HG02870 (cell line): ENCODE measurements at regions not wholly inside any gene's neighbourhood (a gene's known extent, or its start where the extent isn't known, plus 50 kb on each side); places are given as distances from the start of the nearest gene placed in this dataset.

ENCODE experiments used
- ATAC-seq: cut with Tn5 transposase; IDR thresholded peaks from one replicate; pipeline ENCODE4 v1.9.1; 2021; ENCODE audit warnings: mild to moderate bottlenecking, moderate library complexity; ENCODE audit not compliant: unreplicated experiment

DNA sequence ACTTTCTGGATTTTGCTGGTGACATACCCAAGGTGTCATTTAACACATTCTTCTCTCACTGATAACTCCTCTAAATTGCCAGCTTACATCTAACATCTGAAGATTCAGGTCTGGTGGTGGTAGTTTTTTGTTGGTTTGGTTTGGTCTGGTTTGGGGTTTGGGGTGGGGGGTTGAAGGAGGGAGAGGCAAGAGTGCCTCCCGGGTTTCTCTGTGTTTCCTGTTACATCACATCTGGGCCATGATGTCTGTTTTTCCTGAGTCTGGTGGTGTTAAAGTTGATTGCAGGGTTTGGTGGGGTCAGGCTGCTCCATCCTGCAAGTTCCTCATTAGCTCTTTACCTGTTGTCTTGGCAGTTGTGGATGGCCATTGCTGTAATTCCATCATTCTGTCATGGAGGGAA, 155.8 kb upstream of the UBL3 start:
- ATAC-seq, result no peak

DNA sequence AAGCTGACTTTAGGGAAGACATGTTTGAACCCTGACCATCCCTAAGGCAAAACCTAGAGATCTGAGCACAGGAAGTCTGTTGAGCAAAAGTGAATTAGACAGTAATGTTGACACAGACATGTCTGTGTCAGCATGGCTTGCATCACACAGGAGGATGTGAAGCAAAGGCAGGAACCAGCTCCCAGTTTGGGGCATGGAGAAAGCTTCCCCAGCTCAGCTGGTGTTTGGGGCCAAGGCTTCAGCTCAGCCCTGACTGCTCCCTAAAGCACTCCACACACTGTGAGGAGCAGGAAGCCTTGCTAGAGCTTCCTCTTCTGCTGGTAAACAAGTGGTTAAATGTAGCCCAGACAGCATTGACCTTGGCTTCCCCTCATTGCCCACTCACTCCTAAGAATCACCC, 153.8 kb upstream of the UBL3 start:
- no peak for ATAC-seq

DNA sequence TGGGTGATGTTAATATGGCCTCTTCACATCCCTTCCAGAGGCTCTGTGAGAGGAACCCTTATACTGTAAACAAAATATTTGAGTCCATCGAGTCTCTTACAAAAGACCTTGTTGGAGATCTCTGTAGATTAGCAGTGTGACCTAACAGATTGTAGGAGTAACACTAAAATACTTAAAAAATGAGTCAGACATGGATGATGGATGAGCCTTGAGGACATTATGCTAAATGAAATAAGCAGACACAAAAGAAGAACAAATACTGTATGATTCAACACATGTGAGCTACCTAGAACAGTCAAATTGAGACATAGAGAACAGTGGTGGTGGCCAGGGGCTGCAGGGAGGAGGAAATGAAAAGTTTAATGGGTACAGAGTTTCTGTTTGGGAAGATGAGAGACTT, 152.2 kb upstream of the UBL3 start:
- ATAC-seq, result no peak

DNA sequence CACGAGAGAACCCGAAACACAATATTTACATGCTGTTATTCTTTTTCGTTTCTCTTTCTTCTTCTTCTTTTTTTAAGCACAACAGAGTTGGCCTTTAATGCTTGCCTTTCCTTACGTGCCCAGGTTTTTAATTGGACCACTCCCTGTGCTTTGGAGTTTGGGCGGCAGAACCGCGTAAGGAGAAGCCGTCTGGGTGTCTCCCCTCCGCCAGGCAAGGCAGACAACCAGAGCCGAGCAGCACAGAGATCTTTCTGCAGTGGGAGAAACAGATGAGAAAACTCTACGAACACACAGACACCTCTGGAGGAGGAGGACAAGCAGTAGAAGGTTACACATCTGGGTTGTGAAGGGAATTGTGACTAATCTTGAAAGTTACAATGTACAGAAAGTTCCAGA, 150.0 kb upstream of the UBL3 start:
- no peak for ATAC-seq

DNA sequence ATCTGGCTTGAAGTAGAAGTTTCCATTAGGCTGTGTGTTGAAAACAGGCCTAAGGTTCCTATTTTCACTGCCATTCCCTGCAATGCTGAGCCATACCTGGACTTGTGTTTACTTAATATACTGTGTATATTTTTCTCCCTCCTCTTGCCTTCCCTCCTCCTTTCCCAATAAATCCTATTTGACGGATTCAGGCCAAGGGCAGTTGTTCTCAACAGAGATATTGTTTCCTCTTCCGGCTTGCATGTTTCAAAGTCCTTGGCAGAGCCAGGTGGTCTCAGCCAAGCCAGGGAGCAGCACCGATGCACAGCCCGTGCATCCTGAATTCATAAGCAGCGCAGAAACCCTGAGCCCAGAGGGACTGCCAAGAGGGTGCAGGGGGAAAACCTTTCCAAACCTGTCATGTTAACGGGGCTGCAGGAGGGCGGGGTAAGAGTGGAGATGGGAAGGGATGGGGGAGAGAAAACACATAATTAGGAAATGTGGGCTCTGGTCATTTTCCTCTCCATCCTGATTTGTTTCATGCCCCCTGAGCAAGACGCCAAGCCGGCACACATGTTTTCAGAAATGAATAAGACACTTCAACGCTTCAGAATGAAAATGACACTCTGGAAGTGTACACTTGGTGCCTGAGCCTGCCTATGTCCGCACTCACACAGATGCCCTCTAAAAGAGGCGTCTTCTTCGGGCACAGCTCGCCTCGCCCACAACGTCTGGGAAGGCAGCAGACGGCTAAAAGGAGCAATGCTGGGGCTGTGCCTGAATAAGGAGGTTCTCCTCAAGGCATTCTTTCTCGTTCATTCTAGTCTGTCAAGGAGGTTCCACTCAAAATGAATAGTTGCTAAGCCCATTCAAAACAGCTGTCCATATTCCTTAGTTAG, 149.3 kb upstream of the UBL3 start:
- ATAC-seq, result no peak

DNA sequence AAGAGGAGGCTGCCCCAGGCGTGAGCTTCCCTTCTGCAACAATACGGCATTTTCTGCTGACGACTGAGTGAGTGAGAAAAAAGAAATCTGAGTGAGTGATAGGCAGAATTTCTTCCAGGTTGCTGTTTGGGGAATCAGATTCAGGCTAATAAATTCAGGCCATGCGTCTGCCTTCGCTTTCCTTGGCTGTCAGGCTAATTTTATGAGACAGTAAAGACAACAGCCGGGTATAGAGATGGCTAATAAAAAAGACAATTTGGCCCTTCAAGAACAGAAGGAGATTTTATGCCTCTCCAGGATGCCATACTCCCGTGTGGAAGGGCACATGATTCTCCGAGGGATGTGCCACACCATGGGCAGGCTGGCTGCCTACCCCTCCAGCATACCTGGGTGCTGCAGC, 145.9 kb upstream of the UBL3 start:
- no peak for ATAC-seq

DNA sequence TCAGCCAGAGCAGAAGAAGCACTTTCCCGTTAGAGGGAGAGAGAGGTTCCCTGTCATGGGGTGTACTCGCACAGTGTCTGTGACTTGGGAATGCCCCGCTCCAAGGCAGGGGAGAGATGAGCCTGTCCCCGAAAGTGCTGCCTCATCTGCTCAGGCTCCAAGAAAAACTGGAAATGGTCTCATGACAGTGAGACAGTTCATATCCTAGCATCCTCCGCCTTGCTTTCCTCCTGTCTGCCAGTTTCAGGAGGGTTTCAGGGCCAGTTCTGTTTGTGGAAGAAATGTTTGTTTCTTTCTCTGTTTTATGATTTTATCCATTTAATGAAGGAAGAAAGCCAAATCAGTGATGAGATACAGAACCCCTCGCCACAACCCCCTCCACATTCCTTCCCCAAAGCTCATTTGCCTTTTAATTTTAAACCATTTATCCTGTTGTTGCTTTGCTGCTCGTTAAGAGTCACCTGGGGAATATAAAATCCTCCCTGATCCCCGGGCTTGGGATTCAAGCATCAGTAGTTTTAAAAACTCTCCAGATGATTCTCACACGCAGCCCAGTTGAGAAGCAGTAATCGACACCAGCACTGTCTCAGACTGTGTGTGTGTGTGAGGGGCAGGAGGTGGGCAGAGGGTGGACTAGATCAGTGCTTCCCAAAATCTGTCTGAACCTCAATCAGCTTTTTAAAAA, 144.6 kb upstream of the UBL3 start:
- no peak for ATAC-seq

DNA sequence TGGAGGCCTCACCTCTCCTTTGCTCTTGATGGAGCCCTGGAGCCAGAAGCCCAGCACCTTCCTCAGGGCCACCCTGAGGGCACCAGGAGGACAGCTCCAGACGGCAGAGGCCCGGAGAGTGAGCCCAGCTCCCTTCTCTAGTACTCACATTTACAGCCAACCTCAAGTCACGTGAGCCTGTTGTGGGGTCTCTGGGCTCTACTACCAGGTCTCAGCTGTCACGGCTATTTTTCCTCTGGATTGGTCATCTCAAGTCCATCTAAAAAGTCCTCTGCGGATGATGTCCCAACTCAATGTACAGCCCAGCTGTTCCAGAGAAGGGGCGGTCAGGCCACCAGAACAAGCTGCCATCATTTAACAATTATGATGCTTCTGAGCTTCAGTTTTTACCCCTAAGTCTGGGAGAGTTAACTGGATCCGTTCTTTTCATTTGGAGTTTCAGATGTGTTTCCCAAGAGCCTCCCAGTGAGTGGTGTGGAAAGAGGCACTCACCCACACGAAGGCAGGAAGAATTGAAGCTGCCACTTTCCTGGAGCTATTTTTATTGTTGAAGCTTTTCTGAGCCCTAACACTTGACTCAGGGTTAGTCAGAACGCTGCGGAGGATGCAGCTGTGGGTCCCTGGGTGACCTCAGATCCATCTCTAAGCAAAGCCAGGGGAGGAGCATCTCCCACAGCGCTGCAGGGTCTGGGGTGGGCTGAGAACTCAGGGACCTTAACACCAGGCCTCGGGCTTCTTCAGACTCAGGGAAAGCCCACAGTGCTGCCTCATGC, 143.5 kb upstream of the UBL3 start:
- no peak for ATAC-seq

DNA sequence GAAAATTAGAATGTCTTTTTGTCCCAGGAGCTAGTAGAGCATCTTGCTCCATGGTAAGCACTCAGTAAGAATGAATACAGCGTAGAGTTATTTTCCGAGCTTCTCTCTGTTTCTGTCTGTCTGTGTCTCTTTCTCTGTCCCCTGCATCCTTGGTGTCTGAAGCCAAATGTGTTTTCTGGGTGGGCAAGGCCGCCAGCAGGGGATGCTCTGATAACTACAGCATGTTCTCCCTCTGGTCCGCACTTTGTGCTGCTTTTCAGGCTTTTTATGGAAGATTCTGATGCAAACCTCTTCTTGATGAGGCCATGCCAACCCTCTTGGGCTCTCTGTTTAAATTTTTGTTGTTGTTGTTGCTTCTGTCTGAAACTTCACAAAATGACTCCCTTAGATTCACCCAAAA, 142.8 kb upstream of the UBL3 start:
- ATAC-seq, result no peak

DNA sequence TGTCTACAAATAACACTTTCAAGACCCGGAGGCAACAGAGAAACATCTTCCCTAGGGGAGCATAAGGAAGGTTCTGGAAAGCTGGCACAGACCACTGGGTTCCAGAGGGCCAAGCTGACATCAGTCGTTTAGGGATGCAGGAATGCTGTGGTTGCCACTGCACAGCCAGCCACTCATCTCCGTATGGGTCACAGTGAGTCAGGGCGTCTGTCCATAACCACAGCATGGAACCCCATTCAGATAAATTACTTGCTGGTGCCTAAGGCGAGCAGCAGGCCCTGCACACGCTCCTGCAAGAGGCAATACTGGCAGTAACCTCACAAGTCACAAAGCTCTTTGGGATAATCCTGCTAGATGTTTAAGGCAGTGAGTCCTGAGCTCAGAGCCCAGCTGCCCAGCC, 140.9 kb upstream of the UBL3 start:
- no peak for ATAC-seq

DNA sequence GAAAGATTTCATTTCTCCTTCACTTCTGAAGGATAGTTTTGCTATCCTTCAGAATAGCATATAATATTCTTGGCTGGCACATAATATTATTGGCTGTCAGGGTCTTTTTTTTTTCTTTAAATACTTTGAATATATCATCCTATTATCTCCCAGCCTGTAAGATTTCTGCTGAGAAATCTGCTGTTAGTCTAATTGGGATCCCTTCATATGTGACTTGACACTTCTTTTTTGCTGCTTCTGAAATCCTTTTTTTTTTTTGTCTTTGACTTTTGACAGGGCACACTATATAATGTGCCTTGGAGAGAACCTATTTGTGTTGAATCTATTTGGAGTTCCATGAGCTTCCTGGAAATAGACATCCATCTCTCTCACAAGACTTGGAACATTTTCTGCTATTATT, 136.9 kb upstream of the UBL3 start:
- no peak for ATAC-seq

DNA sequence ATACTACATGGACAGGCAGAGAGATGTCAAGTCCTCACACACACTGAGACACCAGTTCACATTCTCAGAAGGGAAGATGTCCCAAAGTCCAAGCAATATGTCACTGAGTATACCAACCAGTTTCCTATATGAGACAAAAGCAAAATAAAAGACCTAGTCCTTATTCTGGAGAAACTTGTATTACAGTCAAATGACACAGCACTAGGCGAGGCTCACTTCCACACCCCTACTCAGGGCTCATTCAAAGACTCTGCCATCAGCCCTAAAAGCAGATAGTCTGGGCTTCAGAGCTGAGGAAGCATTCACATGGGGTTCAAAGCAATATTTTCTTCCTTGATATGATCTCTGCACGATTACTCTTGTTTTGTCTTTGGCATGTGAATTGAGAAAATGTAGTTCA, 129.9 kb upstream of the UBL3 start:
- no peak for ATAC-seq

DNA sequence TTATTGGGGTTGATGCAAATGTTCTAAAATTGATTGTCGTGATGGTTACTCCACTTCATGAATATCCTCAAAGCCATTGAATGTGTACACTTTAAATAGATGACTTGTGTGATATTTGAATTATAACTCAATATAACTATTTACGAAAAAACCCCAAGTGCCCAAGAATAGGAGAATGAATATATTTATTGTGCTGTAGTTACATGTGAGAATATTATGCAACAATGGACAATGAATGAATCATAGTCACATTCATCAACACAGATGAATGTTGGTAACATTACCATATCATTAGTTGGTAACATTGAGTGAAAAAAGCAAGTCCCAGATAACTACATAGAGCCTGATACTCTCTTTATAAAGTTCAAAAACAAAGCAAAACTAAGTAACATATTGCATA, 127.8 kb upstream of the UBL3 start:
- no peak for ATAC-seq

DNA sequence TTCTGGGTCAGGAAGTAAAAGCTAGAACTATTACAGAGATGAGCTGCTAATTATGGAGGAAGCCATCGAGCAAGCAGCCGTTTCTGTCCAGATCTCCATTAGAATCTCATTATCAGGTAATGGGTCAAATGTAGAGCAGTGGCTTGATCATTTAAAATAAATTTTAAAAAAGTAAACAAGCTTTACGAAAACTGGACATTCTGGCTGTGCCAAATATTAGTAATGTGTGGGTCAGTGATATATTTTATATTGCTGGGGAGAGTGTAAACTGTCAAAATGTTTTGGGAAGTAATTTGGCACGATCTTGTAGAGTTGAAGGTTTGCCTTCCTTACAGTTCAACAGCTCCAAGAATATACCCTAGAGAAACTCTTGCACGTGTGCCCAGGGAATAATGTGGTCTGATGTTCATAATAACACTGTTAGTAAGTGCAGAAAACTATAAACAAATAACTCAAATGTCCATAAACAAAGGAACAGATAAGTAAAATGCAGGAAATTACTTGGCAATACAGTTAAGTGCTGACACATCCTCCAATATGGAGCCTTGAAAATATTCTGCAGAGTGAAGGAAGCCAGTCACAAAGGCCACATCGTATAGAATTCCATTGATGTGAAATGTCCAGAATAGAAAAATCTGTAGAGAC, 127.2 kb upstream of the UBL3 start:
- no peak for ATAC-seq

DNA sequence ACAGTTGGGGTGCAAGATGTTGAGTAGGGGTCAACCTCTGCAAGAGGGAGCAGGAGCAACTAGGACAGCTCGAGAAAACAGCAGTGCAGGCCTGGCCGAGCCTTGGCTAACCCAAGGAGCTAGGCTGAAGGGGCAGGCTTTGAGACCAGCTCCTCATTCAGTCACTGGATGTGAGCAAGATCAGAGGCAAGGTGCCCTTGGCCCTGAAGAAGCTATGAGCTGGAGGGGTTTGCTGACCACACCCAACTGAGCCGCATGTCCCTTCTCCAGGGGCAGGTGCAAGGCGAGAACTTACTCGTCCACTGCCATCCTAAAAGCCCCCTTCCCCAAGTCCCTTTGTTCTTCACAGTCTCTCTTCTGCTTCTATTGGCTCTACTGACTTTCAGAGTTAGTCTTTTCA, 126.1 kb upstream of the UBL3 start:
- no peak for ATAC-seq

DNA sequence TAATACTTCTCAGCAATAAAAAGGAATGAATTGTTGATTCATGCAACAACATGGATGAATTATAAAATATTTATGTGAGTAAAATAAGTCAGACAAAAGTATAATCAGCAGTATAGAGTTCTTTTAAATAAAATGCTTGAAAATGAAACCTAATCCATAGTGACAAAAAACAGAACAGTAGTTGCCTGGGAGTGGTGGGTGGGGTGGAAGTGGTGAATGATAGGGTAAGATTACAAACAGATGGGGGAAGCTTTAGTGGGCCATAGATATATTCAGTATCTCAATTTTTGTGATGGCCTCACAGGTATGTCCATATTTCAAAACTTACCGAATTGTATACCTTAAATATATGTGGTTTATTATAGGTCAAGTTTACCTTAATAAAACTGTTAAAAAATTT, 124.9 kb upstream of the UBL3 start:
- no peak for ATAC-seq

DNA sequence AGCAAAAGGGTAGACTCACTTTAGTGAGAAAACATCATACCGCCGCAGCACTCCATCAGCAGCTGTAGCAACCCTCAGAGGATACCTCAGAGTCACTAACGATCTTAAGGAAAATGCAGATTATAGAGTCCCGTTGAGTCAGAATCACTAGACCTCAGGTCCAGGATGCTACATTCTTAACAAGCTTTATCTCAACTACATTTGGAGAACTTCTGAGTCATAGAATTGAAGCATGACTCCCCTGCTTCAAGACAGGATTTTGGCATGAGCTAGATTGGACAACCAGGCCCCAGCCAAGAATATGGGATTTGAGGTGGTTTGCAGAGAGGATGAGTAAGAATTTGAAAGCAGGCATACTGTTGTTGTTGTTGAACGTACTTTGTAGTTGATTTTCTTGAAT, 118.9 kb upstream of the UBL3 start:
- no peak for ATAC-seq

DNA sequence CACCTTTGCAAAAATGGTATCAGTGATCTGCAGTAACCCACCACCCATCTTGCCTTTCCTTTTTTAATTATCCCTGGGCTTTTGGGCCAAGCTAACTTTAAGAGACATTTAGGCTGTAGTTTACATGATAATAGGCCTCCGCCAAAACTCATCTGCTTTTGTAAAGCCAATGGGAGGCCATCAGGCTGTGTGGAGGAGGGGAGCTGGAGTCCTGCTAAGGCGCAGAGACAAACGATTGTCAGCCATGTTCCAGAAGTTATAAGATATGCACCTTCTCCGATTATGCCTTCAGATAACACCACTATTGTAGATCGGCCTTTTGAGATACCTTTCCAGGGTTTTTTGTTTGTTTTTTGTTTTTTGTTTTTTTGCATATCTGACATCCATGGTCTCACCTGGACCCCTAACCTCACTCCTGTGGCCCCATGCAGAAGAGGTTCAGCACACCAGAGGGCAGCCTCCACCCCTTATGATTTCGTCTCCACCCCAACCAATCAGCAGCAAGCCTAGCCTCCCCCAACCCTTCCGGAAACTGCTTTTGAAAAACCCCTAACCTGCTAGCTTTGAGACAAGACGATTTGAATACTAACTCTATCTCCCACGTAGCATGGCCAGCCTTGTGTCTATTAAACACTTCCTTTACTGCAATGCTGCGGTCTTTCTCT, 113.9 kb upstream of the UBL3 start:
- no peak for ATAC-seq

DNA sequence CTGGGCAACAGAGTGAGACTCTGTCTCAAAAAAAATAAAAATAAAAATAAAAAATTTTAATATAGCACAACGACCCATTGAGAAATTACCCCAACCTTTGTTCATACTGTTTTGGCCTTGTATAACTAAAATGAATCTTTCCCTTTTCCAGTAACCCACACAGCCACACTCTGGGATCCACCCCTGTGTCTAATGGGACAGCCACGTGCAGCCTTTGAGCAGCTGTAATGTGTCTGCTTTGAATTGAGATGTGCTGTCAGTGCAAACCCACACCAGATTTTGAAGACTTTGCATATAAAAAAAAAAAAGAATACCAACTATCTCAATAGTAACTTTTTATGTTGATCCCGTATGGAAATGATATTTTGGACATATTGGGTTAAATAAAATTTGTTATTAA, 112.7 kb upstream of the UBL3 start:
- ATAC-seq, result no peak

DNA sequence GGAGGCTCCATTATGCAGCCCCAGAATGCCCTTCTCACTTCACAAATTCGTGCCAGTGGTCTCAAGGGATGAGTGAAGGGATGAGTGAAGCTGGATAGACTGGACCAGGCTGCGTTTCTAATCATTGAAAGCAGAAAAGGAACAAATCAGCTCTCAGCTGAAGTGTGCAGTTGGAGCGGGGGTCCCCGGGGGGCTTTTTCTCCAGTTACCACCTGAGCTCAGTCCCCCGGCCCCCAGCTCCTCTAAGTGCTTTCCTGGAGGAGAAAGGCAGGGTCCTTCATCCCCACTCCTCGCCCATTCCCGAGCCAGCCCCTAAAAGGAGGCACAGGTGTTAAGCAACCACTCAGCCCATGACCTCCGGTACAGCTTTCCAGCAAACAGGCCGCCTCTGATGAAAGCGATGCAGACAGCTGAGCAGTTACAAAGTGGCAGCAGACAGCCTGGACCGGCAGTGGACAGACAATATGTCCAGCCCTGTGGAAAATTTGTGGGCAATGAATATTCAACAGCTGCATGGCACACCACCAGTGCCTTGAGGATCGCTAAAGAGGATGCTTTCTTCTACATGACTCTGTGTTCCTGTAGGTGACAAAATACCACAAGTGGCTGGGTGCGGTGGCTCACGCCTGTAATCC, 110.7 kb upstream of the UBL3 start:
- no peak for ATAC-seq
